SK-N-SH (cell line): ENCODE measurements at regions not wholly inside any gene's neighbourhood (a gene's known extent, or its start where the extent isn't known, plus 50 kb on each side); places are given as distances from the start of the nearest gene placed in this dataset.

Source experiments
- CTCF ChIA-PET: fragments of 300-600, 350-600 bp; formaldehyde crosslinking; extraction: SDS; loops from one replicate; lab custom pipeline; 2021; lab: Yijun Ruan, JAX
- POLR2A ChIA-PET: fragments of 350-600 bp; sonication (Branson Sonifier 250); formaldehyde crosslinking; extraction: SDS; loops from one replicate; lab custom pipeline; 2020; ENCODE audit warnings: antibody characterized with exemption, inconsistent platforms; lab: Yijun Ruan, JAX
- DNase-seq: peaks from one replicate; pipeline ENCODE4 v3.0.0; 2012
- H2AFZ ChIP-seq: fragments of 200-600 bp; sonication (generic); 2 replicates; pipeline ENCODE4 v1.8.1; 2016; ENCODE audit warnings: antibody characterized with exemption, mild to moderate bottlenecking, low read depth
- H3F3A ChIP-seq: fragments of 200-600 bp; sonication (generic); replicated peaks from 2 replicates; pipeline ENCODE3; 2016; ENCODE audit warnings: antibody characterized with exemption, mild to moderate bottlenecking; ENCODE audit not compliant: insufficient read depth
- H3K27ac ChIP-seq, 2 experiments: fragments of 200-500 bp in 1 of 2; fragments of 200-600 bp in 1 of 2; sonication (Bioruptor generic) in 1 of 2; sonication (generic), shearing (Covaris generic) in 1 of 2; 2 replicates each; pipeline versions ENCODE4 v1.5.1 to v1.6.1; 2014 to 2016; ENCODE audit warnings: low read depth in 2 of 2, inconsistent platforms in 1 of 2, low read length in 1 of 2, mild to moderate bottlenecking in 1 of 2, mixed read lengths in 1 of 2
- H3K27me3 ChIP-seq: fragments of 200-600 bp; sonication (generic), shearing (Covaris generic); 2 replicates; pipeline ENCODE4 v1.6.1; 2016; ENCODE audit warnings: mixed run types; ENCODE audit not compliant: insufficient read depth
- H3K36me3 ChIP-seq, 2 experiments: fragments of 200-500 bp in 1 of 2; fragments of 200-600 bp in 1 of 2; sonication (Bioruptor generic) in 1 of 2; sonication (generic) in 1 of 2; replicated peaks in 1 of 2; 2 replicates each; pipeline versions ENCODE3 to v1.5.1; 2014 to 2016; ENCODE audit warnings: low read length in 1 of 2, mild to moderate bottlenecking in 1 of 2; ENCODE audit not compliant: insufficient read depth in 2 of 2, control insufficient read depth in 1 of 2
- H3K4me1 ChIP-seq, 2 experiments: fragments of 200-500 bp in 1 of 2; fragments of 200-600 bp in 1 of 2; sonication (Bioruptor generic) in 1 of 2; sonication (generic), shearing (Covaris generic) in 1 of 2; 2 replicates each; pipeline versions ENCODE4 v1.5.1 to v1.6.1; 2014 to 2016; ENCODE audit warnings: low read depth in 1 of 2, low read length in 1 of 2, mixed run types in 1 of 2; ENCODE audit not compliant: insufficient read depth in 2 of 2, control insufficient read depth in 1 of 2
- H3K4me2 ChIP-seq: fragments of 200-600 bp; sonication (generic), shearing (Covaris generic); 2 replicates; pipeline ENCODE4 v1.6.1; 2017; ENCODE audit warnings: mixed run types
- H3K4me3 ChIP-seq, 2 experiments: fragments of 200-500 bp in 1 of 2; fragments of 200-600 bp in 1 of 2; sonication (Bioruptor generic) in 1 of 2; sonication (generic), shearing (Covaris generic) in 1 of 2; 2 replicates each; pipeline versions ENCODE4 v1.5.1 to v1.8.1; 2014 to 2016; ENCODE audit warnings: low read depth in 2 of 2, inconsistent platforms in 1 of 2, low read length in 1 of 2, mild to moderate bottlenecking in 1 of 2, mixed read lengths in 1 of 2, moderate library complexity in 1 of 2
- H3K79me2 ChIP-seq: fragments of 200-600 bp; sonication (generic); 2 replicates; pipeline ENCODE4 v1.8.1; 2017; ENCODE audit warnings: mild to moderate bottlenecking; ENCODE audit not compliant: insufficient read depth
- H3K9ac ChIP-seq: fragments of 200-600 bp; sonication (generic); 2 replicates; pipeline ENCODE4 v1.6.1; 2017; ENCODE audit warnings: mixed run types
- H3K9me2 ChIP-seq: fragments of 200-600 bp; sonication (generic); 2 replicates; pipeline ENCODE4 v1.6.1; 2017; ENCODE audit warnings: mixed run types
- H3K9me3 ChIP-seq: fragments of 200-600 bp; sonication (generic); 2 replicates; pipeline ENCODE4 v1.6.1; 2017; ENCODE audit warnings: mixed run types, mild to moderate bottlenecking, moderate library complexity
- H4K20me1 ChIP-seq: fragments of 200-600 bp; sonication (generic); 2 replicates; pipeline ENCODE4 v1.6.1; 2017; ENCODE audit warnings: mild to moderate bottlenecking, mixed run types; ENCODE audit not compliant: insufficient read depth
- CHD2 ChIP-seq: fragments of 150-350 bp; IDR thresholded peaks from 2 replicates; pipeline ENCODE4 v1.6.1; 2018; ENCODE audit warnings: low read length; ENCODE audit not compliant: partially characterized antibody
- FOXJ3 ChIP-seq: sonication (generic); formaldehyde crosslinking; IDR thresholded peaks from 2 replicates; pipeline ENCODE4 v1.5.1; 2020; ENCODE audit warnings: mild to moderate bottlenecking, missing genetic modification reagents
- GATA2 ChIP-seq: sonication (generic); formaldehyde crosslinking; IDR thresholded peaks from 2 replicates; pipeline ENCODE4 v1.5.0; 2020; ENCODE audit warnings: mild to moderate bottlenecking, missing genetic modification reagents
- NRF1 ChIP-seq: IDR thresholded peaks from 2 replicates; pipeline ENCODE4 v1.6.1; 2012; ENCODE audit warnings: low read depth, mild to moderate bottlenecking, low read length
- RCOR1 ChIP-seq: fragments of 150-350 bp; IDR thresholded peaks from 2 replicates; pipeline ENCODE4 v1.6.1; 2017; ENCODE audit warnings: antibody characterized with exemption, low read length
- TCF12 ChIP-seq: IDR thresholded peaks from 2 replicates; pipeline ENCODE4 v1.4.0; 2012
- TEAD4 ChIP-seq: IDR thresholded peaks from 2 replicates; pipeline ENCODE4 v1.4.0; 2012; ENCODE audit warnings: mild to moderate bottlenecking, borderline replicate concordance; ENCODE audit not compliant: insufficient read depth
- WGBS: methylation state at CpG from one replicate; pipeline ENCODE4 v1.1.6; 2017; ENCODE audit warnings: low lambda C conversion rate; 5-methylcytosine and 5-hydroxymethylcytosine counted together
- TF ChIP-seq, protein P1 (sequence below): fragments of 150-350 bp; IDR thresholded peaks from 2 replicates; pipeline ENCODE4 v1.6.1; 2017; ENCODE audit warnings: antibody characterized with exemption, low read length, low read depth, borderline replicate concordance
- TF ChIP-seq, protein P2 (sequence below): fragments of 200-600 bp; sonication (generic); IDR thresholded peaks from 2 replicates; pipeline ENCODE4 v1.6.1; 2017; ENCODE audit warnings: antibody characterized with exemption, mild to moderate bottlenecking, moderate library complexity

- ChIA-PET POLR2A (no interaction called here), CTCF (no interaction called here)
- TF ChIP-seq, protein P1, sequence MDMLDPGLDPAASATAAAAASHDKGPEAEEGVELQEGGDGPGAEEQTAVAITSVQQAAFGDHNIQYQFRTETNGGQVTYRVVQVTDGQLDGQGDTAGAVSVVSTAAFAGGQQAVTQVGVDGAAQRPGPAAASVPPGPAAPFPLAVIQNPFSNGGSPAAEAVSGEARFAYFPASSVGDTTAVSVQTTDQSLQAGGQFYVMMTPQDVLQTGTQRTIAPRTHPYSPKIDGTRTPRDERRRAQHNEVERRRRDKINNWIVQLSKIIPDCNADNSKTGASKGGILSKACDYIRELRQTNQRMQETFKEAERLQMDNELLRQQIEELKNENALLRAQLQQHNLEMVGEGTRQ = no peak
- TF ChIP-seq GATA2 (CRISPR knock-in tag) (no peak), TEAD4 (no peak), FOXJ3 (CRISPR knock-in tag) (no peak), RCOR1 (no peak), NRF1 (no peak)
- TF ChIP-seq, protein P2, sequence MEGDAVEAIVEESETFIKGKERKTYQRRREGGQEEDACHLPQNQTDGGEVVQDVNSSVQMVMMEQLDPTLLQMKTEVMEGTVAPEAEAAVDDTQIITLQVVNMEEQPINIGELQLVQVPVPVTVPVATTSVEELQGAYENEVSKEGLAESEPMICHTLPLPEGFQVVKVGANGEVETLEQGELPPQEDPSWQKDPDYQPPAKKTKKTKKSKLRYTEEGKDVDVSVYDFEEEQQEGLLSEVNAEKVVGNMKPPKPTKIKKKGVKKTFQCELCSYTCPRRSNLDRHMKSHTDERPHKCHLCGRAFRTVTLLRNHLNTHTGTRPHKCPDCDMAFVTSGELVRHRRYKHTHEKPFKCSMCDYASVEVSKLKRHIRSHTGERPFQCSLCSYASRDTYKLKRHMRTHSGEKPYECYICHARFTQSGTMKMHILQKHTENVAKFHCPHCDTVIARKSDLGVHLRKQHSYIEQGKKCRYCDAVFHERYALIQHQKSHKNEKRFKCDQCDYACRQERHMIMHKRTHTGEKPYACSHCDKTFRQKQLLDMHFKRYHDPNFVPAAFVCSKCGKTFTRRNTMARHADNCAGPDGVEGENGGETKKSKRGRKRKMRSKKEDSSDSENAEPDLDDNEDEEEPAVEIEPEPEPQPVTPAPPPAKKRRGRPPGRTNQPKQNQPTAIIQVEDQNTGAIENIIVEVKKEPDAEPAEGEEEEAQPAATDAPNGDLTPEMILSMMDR = no peak
- H3K27ac ChIP-seq = no peak overlapping the region
- WGBS = 39% methylated on average over 2 of the region's 2 CpGs
- no peaks in the 10 kb centered on the region for H4K20me1 ChIP-seq
- H3K9me2 ChIP-seq = no peaks in the 10 kb centered on the region
- H2AFZ ChIP-seq = no peak overlapping the region
- no peak overlapping the region for H3K4me2 ChIP-seq
- H3K79me2 ChIP-seq = no peaks in the 10 kb centered on the region
- no peaks in the 10 kb centered on the region for H3K27me3 ChIP-seq
- DNase-seq = no peak
- no peak overlapping the region for H3K4me3 ChIP-seq
- no peaks in the 10 kb centered on the region for H3F3A ChIP-seq
- no peak overlapping the region for H3K9ac ChIP-seq
- no peaks in the 10 kb centered on the region for H3K4me1 ChIP-seq
- H3K9me3 ChIP-seq = peaks cover 19% of the 10 kb centered on the region
- peaks cover 0 to 11% of the 10 kb centered on the region in 2 experiments for H3K36me3 ChIP-seq
Measured at GRCh38 chr6:141884850-141885249, 247.9 kb upstream of the GJE1 start.

DNA sequence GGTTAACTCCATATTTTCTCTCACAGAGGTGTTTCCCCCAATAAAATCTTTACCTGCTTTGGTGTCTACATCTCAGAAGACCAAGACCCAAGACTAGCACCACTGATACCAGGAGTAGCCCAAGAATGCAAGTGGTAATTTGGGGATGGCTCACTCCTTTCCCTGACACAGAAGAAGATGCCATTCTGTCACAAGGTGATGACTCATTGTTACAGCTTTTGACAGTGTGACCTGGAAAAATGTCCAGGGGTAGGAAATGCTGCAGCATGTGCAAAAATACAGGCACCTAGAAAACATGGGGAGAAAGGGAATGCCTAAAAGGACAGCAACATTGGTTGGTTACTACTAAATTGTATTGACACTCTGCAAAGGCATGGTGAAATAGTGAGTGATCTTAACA lies 254.0 kb upstream of the GJE1 start:
- Histone ChIP-seq H3K4me1 (no peaks in the 10 kb centered on the region), H3F3A (no peaks in the 10 kb centered on the region), H3K4me3 (no peak overlapping the region), H3K36me3 (peaks cover 0 to 1% of the 10 kb centered on the region in 2 experiments), H3K27ac (no peak overlapping the region), H3K79me2 (no peaks in the 10 kb centered on the region), H4K20me1 (no peaks in the 10 kb centered on the region), H3K27me3 (no peaks in the 10 kb centered on the region)
- DNase-seq = no peak
- POLR2A ChIA-PET = no interaction called here
- no peak for TF ChIP-seq TCF12
- no peak for TF ChIP-seq CHD2
- TF ChIP-seq, all 33 proteins: peak for 0
- Histone ChIP-seq H3K9me3 (no peaks in the 10 kb centered on the region), H3K4me2 (no peak overlapping the region), H3K9me2 (no peaks in the 10 kb centered on the region), H3K9ac (no peak overlapping the region), H2AFZ (no peak overlapping the region)
- CTCF ChIA-PET = interaction anchor here (0.6 kb wide), 1 partner anchor 67 kb away, joined by 3 read pairs; no protein-coding TSS in a partner anchor
